ENCODE measurements at regions not wholly inside any gene's neighbourhood (a gene's known extent, or its start where the extent isn't known, plus 50 kb on each side); places are given as distances from the start of the nearest gene placed in this dataset.
"Not testable (repeated sequence)": the region's sequence is repeated elsewhere in the genome, so short reads cannot be mapped to it uniquely, and the experiment has no call there.

- not testable (repeated sequence) for TF ChIP-seq CTCF (IDR thresholded peaks at IDR 0.05); EZH2 (IDR thresholded peaks at IDR 0.05; ENCODE audit: borderline replicate concordance, insufficient read depth, low read depth, low read length, poor library complexity, severe bottlenecking)
Observed at GRCh38 chr3:95241256-95241655, 1178.4 kb downstream of the NSUN3 start.

All from B cell (primary cell).